ENCODE measurements at regions not wholly inside any gene's neighbourhood (a gene's known extent, or its start where the extent isn't known, plus 50 kb on each side); places are given as distances from the start of the nearest gene placed in this dataset.
A peak's percentile ranks its signal among the peaks of the same experiment; 100 is the strongest.

DNA sequence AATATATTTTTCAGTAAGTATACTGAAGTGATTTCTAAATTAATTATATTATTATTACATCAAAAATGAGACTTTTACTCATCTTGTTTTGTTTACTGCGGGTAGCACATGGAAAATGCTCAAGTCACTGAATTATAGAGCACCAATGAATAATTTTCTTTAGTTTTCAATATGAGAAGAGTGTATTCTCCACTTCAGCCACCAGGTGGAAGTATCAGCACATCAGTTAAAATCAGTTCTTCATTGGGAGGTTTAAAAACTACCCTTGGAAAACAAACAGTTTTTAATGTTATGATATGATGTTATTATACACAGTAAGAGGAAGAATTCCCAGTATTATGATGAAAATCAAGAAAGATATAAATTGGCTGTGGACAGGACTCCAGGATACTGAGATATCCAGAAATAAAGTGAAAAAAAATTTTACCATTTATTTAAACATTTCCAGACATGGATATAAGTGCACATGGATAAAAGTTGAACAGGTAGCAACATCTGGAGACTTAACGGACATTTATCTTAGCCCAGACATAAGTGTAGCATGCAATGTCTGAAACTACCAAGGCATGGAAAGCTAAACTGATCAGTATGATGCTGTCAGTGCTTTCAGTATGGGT, 467.3 kb downstream of the KCNJ2 start:
- peak; percentile 70 for DNase-seq (ENCODE audit: low spot score)

DNA sequence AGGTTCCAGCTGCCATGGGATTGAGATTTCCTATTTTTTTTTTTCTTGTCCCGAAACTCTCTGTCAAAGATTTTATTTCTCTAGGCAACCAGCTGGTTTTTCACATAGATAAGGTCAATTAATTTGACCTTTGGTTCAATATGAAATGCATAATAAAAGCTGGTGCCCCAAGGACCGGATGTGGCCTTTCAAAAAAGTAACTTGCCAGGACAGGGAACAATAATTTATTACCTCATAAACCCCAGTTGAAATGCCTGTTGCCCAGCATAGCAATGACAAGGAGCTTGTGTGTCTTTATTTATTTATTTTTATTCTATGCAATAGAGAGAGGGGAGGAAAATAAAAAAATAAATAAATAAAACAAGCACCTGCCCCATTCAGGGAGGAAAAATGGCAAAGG, 472.7 kb downstream of the KCNJ2 start:
- peak; percentile 25 for DNase-seq (ENCODE audit: low spot score)

DNA sequence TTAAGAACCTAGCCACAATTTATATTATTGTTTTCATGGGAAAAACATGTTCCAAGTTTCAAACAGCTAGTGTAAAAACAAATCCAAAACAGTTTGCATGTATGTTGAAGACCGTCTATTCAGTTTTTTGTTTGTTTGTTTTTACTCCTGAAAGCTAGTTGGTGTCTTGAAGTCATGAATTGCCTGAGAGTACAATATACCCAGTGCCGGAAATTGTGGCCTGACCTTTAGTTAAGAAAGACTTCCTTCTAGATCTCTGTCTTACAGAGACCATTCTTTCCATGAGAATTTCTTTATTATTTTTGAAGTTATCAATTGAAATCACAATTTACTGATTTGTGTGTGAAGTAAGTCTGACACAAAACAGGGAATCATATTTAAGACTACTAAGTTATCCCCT, 474.8 kb downstream of the KCNJ2 start:
- DNase-seq (ENCODE audit: low spot score) = no peak

DNA sequence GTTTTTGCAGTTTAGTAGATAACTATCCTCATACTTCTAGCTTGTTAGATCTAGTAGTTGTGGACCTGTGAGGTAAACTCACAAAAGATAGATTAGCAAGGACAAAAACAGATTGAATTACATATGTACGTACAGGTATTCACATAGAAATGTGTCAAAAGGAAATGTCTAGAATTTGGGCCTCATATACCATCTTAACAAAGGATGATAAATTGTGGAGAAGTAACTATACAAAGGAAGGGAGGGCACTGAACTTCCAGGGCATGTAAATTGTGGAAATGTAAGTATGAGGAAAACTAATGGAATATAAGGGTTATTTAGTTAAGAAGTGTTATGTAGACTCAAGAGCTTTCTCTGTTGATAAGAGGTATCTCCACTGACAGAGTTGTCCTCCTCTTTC, 477.3 kb downstream of the KCNJ2 start:
- DNase-seq (ENCODE audit: low spot score) = no peak

DNA sequence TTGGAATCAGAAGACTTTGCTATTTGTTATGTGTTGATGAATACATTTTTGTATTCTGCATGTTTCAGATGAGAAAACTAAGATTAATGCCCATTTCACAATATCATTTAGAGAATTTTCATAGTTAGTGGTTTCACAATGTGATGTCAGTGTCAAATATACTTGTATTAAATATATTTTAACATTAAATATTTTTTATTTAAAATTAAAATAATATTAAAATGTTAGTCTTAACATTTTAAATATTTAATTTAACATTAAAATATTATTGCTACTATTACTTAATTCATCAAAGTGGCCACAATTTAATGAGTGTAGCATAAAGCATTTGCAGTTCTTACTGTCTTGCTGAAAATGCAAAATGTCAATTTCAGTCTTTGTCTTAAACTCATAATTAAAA, 478.8 kb downstream of the KCNJ2 start:
- no peak for DNase-seq (ENCODE audit: low spot score)

DNA sequence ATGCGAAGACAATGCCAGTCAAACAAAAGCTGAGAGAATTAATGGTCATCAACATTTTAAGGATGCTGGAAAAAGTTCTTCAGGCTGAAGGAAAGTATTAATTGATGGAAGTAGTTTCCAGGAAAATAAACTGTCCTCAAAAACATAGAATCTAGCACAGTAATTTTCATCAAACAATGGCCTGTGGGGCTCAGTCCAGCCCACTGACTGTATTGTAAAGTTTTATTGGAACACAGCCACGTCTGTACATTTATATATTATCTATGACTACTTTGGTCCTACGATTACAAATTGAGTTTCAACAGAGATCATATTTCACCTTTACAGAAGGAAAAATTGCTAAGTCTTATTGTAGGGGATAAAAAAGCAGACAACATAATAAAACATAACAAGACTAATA, 484.5 kb downstream of the KCNJ2 start:
- DNase-seq (ENCODE audit: low spot score) = no peak

DNA sequence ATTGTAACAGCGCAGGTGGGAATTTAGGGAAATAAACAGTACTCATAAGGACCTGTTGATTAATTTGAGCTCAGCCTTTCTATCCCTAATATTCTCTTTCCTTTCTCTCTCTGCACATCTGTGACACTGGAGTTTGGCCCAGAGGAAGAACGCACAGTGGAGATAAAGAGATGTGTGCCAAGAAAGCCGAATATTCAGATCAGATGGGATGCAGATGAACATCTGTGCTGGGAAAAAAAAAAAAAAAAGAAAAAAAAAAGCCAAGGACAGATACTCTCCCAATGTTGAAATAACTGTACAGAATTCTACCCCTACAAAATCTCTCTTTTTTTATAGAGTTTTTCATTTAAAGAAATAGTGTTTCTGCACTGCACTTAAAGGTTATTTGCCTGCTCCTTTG, 485.4 kb downstream of the KCNJ2 start:
- DNase-seq (ENCODE audit: low spot score) = no peak

DNA sequence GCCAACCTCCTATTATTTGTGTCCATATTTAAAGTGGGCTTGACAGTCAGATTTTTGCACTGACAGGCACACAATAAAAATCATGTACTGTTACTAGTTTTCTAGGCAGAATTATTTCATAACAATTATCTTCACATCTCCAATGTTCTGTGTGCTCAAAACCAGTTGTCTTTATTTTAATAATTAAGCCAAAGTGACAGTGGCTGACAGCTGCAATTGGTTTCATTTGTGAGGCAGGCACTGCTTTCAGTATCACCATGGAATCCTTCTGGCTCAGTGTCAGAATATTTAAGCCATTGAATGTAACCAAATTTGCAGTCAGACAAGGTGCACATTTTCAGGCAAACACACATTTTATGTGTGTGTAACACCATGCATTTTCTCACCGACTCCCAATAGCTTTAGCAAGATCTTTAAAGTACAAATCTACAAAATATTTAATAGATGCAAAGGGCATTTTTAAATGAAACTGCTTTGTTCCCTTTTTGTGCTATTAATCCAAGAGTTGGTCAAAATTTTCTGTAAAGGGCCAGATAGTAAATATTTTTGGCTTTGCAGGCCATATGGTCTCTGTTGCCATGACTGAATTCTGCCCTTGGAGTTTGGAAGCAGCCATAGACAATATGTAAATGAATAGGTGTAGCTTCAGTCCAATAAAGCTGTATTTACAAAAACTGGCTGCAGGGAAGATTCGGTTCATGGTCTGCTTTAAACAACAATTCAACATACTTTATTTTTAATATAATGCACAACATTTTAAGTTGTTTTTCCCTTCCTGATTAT, 486.0 kb downstream of the KCNJ2 start:
- DNase-seq (ENCODE audit: low spot score) = no peak

DNA sequence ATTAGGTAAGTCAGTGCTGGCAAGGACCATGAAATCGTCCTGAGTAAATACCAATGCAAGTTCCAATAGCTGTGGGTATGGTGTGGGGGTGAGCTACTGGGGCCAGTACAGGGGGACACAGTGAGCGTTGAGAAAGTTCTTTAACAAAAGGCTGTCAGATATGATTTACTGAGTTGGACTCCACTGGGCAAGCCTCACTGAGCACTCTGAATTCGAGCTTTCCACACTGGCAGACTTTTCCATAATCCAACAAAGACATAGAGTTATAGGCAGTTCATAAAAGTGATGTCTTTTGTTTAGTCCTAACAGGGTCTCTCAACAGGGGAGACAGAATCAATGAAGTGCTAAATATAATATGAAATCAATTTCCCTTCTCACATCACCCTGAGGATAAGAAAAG, 489.0 kb downstream of the KCNJ2 start:
- no peak for DNase-seq (ENCODE audit: low spot score)

DNA sequence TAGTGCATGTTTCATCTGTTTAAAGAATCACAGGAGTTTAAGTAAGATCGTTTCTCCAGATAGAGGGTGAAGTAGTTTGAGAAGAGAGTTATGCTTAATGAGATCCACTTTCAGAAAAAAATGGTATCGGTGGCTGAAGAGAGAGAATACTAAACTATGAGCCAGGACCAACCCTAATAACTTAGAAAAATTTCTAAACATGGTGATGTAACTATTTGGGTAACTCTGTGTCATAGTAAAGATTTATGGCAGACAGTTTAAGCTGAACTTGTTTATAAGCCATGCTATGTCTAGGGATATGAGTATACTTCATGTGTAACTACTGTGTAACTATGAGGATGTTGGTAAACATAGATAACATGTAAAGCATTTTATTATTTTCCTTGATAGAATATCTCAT, 489.5 kb downstream of the KCNJ2 start:
- DNase-seq (ENCODE audit: low spot score) = no peak

DNA sequence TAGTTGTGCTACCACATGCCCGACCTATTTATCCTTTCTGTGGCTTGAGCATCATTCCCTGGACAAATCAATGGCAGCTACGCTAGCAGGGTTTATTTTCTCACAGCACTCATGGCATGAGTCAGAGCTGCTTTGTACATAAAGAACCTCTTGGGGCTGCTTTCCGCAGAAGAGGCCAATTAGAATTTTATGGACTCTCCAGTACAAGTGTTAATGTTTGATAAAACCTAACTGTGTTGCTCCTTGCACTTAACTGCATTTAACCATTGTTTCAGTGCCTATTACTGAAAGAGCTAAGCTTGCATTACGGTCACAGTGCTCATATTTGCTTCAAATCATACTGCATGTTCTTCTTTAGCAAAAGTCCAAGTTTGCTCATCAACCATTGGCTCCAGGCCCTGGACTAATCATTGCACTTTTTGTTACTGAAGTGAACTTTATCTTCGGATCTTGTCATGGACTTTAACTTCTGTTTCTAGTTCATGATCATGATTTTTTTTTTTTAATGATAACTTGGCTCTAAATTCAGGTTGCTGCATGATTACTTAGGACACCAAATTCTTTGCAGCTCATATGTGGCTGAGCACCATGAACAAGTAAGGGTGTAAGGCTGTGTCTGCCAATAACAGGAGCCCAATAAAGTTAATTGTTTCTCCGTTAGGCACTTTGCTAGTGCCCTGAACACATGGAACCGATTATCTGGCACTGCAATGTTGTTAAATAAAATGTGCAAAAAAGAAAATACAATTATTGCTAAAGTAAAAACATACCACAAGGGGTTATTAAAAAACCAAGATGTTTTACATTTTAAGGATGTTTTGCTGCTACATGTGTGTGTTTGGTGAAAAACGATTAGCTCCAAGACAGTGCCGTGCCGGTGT, 492.2 kb downstream of the KCNJ2 start:
- DNase-seq (ENCODE audit: low spot score) = peak; percentile 41

DNA sequence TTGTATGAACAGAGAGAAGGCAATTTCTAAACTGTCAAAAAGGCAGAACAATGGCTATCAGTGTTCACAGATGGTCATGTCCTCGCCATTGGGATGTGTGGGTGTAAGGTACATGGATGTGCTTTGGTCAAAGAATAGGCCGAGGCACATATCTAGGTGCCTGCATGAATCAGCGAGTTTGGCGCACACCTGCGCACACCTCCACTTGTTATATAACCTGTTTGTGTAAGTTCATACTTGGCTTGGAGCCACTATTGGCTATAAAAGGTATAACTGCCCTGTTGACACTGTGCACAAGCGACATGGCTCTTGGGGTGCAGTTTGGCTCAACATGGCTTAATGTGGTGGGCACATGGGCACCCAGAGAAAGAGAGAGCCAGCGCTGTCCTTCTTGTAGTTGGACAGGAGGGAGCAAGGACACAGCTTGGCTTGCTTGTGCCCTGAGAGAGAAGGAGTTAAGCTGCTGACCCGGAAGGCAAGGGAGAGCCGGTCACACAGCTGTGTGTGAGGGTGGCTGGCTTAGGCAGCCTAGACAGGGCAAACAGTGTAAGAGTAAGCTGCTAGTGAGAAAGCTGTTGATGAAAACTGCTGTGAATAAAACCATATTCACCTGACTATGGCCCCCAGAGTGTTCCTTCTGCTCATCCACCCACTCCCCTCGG, 499.1 kb downstream of the KCNJ2 start:
- DNase-seq (ENCODE audit: low spot score) = no peak

DNA sequence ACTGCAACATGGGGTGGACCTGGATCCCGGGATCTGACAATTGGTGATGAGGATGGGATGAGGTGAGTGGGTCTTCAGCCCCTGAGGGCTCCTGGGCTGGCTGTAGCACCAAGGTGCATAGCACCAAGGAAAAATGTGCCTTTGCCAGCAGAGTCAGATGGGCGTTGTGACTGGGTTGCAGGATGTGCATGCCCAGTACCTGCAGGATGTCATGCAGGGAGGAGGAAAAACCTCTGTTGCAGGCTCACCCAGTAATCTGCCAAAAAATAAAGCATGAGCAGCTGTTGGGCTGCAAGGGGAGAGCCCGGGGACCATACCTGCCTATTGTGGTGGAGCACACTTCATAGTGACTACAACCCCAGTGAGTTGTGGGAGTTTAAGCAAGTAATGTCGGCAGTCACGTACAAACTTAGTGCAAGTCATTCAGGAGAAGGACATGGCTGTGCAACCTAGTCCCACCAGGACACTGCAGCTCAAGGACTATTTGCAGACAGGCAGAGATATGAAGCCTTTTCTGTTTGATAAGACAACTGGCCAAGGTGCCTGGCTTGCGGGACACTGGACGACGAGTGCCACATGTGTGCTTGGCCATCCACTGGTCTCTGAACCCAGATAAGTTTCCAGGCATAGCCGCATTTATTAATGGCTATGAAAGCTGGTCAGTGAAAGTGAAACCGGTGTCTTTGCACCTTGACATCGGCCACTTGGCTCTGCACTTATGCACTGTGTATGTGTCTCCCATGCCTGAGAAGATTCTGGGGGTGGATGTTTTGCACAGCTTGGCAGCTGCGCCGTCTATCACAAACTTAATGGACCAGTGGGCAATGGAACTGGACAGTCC, 499.8 kb downstream of the KCNJ2 start:
- DNase-seq (ENCODE audit: low spot score) = no peak

DNA sequence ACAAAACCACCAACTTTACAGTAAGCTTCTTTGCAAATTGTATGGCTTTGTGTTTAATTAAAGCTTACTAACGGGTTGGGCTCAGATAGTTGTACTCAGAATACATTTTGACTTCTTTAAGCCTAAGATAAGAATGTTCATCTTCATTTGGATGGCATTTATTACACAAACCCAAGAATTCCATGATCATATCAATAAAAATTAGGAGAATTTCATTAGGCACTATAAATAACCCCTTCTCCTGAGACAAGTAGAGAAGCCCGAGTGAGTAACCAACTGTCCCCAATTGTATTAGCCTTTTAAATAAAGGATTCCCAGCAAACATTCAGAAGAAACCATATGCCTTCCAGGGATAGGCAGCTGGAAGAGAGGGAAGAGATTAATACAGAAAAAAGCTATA, 504.7 kb downstream of the KCNJ2 start:
- DNase-seq (ENCODE audit: low spot score) = no peak

DNA sequence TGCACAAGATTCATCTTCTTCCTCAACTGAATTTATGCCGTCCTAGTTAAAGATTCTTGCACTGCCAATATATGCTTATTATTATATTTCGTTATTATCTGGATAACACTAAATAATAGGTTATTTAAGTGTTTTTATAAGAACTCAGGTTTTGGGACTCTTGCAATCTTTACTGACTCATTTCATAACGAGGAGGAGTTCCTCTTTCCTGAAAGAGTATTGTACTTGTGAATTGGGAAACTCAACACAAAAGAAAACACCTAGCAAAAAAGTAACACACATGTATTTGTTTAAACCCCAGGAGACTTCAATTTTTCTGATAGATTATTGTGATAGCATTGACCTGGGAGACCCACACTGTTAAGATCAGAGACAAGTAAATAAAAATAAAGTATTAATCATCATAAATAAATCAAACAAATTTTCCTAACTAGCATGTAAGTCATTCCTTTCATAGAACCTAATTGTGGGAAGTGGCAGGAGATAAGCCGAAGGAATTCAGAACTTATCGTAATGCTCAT, 505.8 kb downstream of the KCNJ2 start:
- no peak for DNase-seq (ENCODE audit: low spot score)

DNA sequence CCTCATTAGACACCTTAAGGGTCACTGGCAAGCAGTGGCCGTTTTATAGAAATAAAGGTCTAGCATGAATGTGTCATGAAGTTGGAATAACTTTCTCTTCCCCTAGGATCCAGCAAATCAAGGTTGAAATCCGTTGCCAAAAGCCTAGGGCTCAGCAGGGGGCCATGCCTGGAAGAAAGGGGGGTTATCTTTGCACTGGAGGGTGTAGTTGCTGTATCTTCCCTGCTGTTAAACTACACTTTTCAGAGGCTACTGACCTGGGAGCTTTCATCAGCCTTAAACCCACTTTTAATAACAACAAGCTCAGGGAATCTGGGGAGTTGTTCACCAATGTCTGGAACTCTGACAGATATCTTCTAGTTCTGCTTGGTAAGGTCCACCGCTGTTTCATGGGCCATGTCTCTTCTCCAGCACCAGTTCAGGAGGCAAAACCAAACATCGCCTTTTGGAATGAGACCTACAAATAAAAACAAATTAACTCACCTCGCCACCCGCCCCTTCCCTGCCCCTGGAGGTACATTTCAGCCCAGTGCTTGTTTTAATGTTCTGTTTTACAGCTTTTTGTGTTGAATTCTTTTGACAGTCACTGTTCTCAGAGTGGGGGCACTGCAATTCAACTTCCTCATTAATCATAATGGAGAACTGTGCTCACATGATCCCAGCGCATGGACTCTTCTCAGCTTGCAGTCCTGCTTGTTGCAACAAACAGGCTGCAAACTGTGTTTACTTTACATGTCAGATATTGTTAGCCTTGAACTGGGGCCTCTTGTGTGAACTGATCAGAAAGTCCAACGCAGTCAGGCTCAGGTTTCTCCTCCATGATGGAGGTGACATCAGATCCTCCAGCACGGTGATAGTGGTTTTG, 508.7 kb downstream of the KCNJ2 start:
- DNase-seq (ENCODE audit: low spot score) = no peak

DNA sequence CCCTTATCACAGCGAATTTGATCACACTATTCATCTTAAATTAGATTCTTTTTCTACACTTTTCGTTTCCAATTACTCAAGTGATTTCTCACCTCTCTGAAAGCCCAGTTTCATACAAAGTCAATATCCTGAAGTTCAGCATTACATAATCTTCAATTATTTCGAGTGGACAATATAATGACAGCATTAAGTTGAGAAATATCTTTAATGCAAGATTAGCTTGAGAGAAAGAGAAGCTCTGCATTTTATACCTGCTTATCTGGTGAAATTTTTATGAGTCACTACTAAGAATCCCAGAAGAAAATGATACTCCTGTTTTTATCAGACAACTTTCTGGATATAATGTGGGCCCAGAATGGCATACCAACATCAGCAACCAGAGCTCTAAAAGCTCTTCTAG, 509.6 kb downstream of the KCNJ2 start:
- DNase-seq (ENCODE audit: low spot score) = no peak

DNA sequence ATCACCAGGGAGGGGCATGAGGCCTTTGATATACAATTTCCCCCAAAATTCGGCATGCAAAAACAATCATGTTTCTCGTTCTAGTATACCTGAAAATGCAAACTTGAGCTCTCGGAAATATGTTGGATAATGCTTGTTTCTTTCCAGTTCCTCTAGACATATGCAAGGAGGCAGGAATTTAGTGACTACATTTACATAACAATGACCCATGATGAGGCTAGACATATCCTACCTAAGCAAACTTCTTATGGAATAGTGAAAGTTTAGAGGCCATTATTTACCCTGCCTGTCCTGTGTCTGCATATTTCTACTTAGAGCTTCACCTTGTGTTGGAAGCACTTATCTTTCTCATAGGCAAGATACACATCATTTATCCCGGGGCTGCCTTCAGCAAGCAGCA, 514.6 kb downstream of the KCNJ2 start:
- DNase-seq (ENCODE audit: low spot score) = no peak

DNA sequence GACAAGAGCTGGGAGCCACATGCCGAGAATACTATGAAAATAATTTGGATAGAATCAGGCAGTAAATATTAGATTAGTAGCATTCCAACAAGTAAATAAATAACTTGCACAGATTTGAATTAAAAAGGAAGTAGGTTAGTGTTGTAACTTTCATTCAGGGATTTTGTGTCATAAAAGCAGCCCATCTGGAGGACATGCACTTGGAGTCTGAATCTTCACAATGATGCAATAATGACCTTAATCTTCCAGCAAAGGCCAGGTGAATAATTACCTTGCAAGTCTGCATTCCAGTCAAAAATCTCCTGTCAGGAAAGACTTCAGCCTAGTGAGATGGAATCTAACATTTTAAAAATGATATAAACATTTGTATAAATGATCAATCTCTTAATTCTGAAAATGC, 518.1 kb downstream of the KCNJ2 start:
- peak; percentile 3 for DNase-seq (ENCODE audit: low spot score)

DNA sequence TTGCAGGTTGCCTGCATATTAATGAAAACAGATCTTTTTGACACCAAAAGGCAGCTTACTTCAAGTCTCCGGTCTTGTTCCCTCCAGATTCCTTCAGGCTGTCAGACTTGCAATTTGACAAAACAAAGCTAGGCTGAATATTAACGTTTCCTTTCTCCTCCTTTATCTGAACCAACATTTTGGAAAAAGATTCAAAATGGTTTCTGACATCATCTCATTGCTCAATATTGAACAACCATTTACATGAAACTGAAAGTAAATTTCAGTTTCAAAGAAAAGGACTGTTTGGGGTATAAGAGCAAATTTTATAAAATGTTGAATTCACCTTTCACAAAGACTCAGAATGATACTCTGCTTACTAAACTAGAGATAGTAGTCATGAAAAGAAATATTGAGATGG, 521.8 kb downstream of the KCNJ2 start:
- DNase-seq (ENCODE audit: low spot score) = no peak
